HG03135 (cell line): ENCODE measurements at regions not wholly inside any gene's neighbourhood (a gene's known extent, or its start where the extent isn't known, plus 50 kb on each side); places are given as distances from the start of the nearest gene placed in this dataset.
"Not testable (repeated sequence)": the region's sequence is repeated elsewhere in the genome, so short reads cannot be mapped to it uniquely, and the experiment has no call there.

Experiments used
- ATAC-seq: cut with Tn5 transposase; IDR thresholded peaks from one replicate; pipeline ENCODE4 v1.9.1; 2021; ENCODE audit warnings: mild to moderate bottlenecking, moderate library complexity; ENCODE audit not compliant: unreplicated experiment

GRCh38 chr2:40680547-40680946 lies 228.7 kb upstream of the SLC8A1 start:
- ATAC-seq, result peak; percentile 94

GRCh38 chr2:40690036-40690435 lies 238.1 kb upstream of the SLC8A1 start:
- no peak for ATAC-seq

- ATAC-seq, result no peak
Measured at GRCh38 chr2:40690525-40690924, 238.6 kb upstream of the SLC8A1 start.

GRCh38 chr2:40700231-40700954 lies 248.5 kb upstream of the SLC8A1 start:
- no peak for ATAC-seq

- not testable (repeated sequence) for ATAC-seq
Measured at GRCh38 chr2:40712197-40712894, 260.5 kb upstream of the SLC8A1 start.

- ATAC-seq, result no peak
Measured at GRCh38 chr2:40716879-40717278, 265.0 kb upstream of the SLC8A1 start.

GRCh38 chr2:40719414-40719813 lies 267.5 kb upstream of the SLC8A1 start:
- no peak for ATAC-seq

GRCh38 chr2:40721595-40721994 lies 269.7 kb upstream of the SLC8A1 start:
- ATAC-seq, result no peak

GRCh38 chr2:40723194-40723593 lies 271.3 kb upstream of the SLC8A1 start:
- ATAC-seq, result no peak

- no peak for ATAC-seq
Measured at GRCh38 chr2:40725040-40725439, 273.1 kb upstream of the SLC8A1 start.

- no peak for ATAC-seq
Measured at GRCh38 chr2:40725950-40726349, 274.1 kb upstream of the SLC8A1 start.

GRCh38 chr2:40734797-40735196 lies 282.9 kb upstream of the SLC8A1 start:
- no peak for ATAC-seq

GRCh38 chr2:40737180-40737579 lies 285.3 kb upstream of the SLC8A1 start:
- ATAC-seq, result no peak

GRCh38 chr2:40740419-40740818 lies 288.5 kb upstream of the SLC8A1 start:
- ATAC-seq, result no peak

GRCh38 chr2:40741532-40741931 lies 289.6 kb upstream of the SLC8A1 start:
- no peak for ATAC-seq

- ATAC-seq, result no peak
Measured at GRCh38 chr2:40746191-40746590, 294.3 kb upstream of the SLC8A1 start.

GRCh38 chr2:40751981-40752380 lies 300.1 kb upstream of the SLC8A1 start:
- ATAC-seq, result no peak

- ATAC-seq, result no peak
Measured at GRCh38 chr2:40752796-40753195, 300.9 kb upstream of the SLC8A1 start.

GRCh38 chr2:40754912-40755311 lies 303.0 kb upstream of the SLC8A1 start:
- ATAC-seq, result no peak

- no peak for ATAC-seq
Measured at GRCh38 chr2:40758401-40759155, 306.7 kb upstream of the SLC8A1 start.

- ATAC-seq, result no peak
Measured at GRCh38 chr2:40760071-40760666, 308.3 kb upstream of the SLC8A1 start.
